CD14-positive monocyte (primary cell): ENCODE measurements at regions not wholly inside any gene's neighbourhood (a gene's known extent, or its start where the extent isn't known, plus 50 kb on each side); places are given as distances from the start of the nearest gene placed in this dataset.

Experiments used
- DNase-seq, 3 donors: peaks; one replicate each; pipeline ENCODE4 v3.0.0-alpha.2; 2011 to 2022
- H2AFZ ChIP-seq: 2 replicates; pipeline ENCODE4 v1.6.0; 2012; ENCODE audit warnings: mild to moderate bottlenecking, low read depth, low read length, inconsistent platforms; ENCODE audit not compliant: insufficient read depth, poor library complexity, severe bottlenecking
- H3K27ac ChIP-seq, 2 donors: 1 replicate in 1 of 2; 2 replicates in 1 of 2; pipeline ENCODE4 v1.5.1; 2012 to 2013; ENCODE audit warnings: low read length in 2 of 2, control low read depth in 1 of 2, inconsistent platforms in 1 of 2, low read depth in 1 of 2, mild to moderate bottlenecking in 1 of 2
- H3K27me3 ChIP-seq, 2 donors: one replicate each; pipeline versions ENCODE4 v1.6.0 to v1.6.1; 2011 to 2013; ENCODE audit warnings: low read length in 2 of 2; ENCODE audit not compliant: control insufficient read depth in 2 of 2, insufficient read depth in 2 of 2
- H3K36me3 ChIP-seq, 2 donors: replicated peaks in 1 of 2; 1 replicate in 1 of 2; 2 replicates in 1 of 2; pipeline versions ENCODE4 v1.5.1 to v1.6.1; 2012 to 2013; ENCODE audit warnings: low read length in 2 of 2, control low read depth in 1 of 2, inconsistent platforms in 1 of 2, mild to moderate bottlenecking in 1 of 2; ENCODE audit not compliant: insufficient read depth in 2 of 2, control insufficient read depth in 1 of 2
- H3K4me1 ChIP-seq, 2 donors: 1 replicate in 1 of 2; 2 replicates in 1 of 2; pipeline versions ENCODE4 v1.5.1 to v1.6.1; 2012 to 2013; ENCODE audit warnings: low read length in 2 of 2, control low read depth in 1 of 2, inconsistent platforms in 1 of 2, mild to moderate bottlenecking in 1 of 2, moderate library complexity in 1 of 2; ENCODE audit not compliant: insufficient read depth in 2 of 2, control insufficient read depth in 1 of 2
- H3K4me2 ChIP-seq: replicated peaks from 2 replicates; pipeline ENCODE3; 2012; ENCODE audit warnings: low read length, moderate library complexity, mild to moderate bottlenecking; ENCODE audit not compliant: poor library complexity, severe bottlenecking; ENCODE audit errors: extremely low read depth
- H3K4me3 ChIP-seq, 3 experiments: fragments of 200-600 bp in 1 of 3; sonication (generic) in 1 of 3; replicated peaks in 1 of 3; 1 replicate in 2 of 3; 2 replicates in 1 of 3; pipeline ENCODE4 v1.5.1; 2011 to 2013; ENCODE audit warnings: low read length in 3 of 3, mild to moderate bottlenecking in 3 of 3, control low read depth in 2 of 3, low read depth in 2 of 3, inconsistent platforms in 1 of 3, moderate library complexity in 1 of 3
- H3K79me2 ChIP-seq: 2 replicates; pipeline ENCODE4 v1.6.0; 2012; ENCODE audit warnings: mild to moderate bottlenecking, control low read depth, inconsistent platforms, low read length, moderate library complexity; ENCODE audit not compliant: insufficient read depth
- H3K9ac ChIP-seq: 2 replicates; pipeline ENCODE4 v1.6.0; 2017; ENCODE audit warnings: low read length, mild to moderate bottlenecking; ENCODE audit not compliant: insufficient read depth, poor library complexity, severe bottlenecking
- H3K9me3 ChIP-seq, 2 donors: replicated peaks in 1 of 2; 1 replicate in 1 of 2; 2 replicates in 1 of 2; pipeline versions ENCODE4 v1.5.1 to v1.6.1; 2012 to 2013; ENCODE audit warnings: low read length in 2 of 2, control low read depth in 1 of 2; ENCODE audit not compliant: control insufficient read depth in 1 of 2, insufficient read depth in 1 of 2
- H4K20me1 ChIP-seq: 2 replicates; pipeline ENCODE4 v1.6.0; 2012; ENCODE audit warnings: mild to moderate bottlenecking, low read length, control low read depth, moderate library complexity; ENCODE audit not compliant: insufficient read depth
- H3K27ac Mint-ChIP-seq, 7 donors: one replicate each; pipeline ENCODE4 v1.8.0; 2020; ENCODE audit warnings: mild to moderate bottlenecking in 7 of 7, mixed read lengths in 7 of 7, moderate library complexity in 6 of 7, inconsistent platforms in 2 of 7
- H3K27me3 Mint-ChIP-seq, 3 donors: one replicate each; pipeline ENCODE4 v1.8.0; 2021 to 2022; ENCODE audit warnings: low read depth in 3 of 3, mild to moderate bottlenecking in 3 of 3, mixed read lengths in 3 of 3, moderate library complexity in 3 of 3, inconsistent platforms in 1 of 3
- H3K36me3 Mint-ChIP-seq, 2 donors: one replicate each; pipeline ENCODE4 v1.8.0; 2020; ENCODE audit warnings: mixed read lengths in 2 of 2, inconsistent platforms in 1 of 2, mild to moderate bottlenecking in 1 of 2
- H3K4me1 Mint-ChIP-seq: one replicate; pipeline ENCODE4 v1.8.0; 2020; ENCODE audit warnings: mild to moderate bottlenecking, mixed read lengths
- H3K4me3 Mint-ChIP-seq, 2 donors: one replicate each; pipeline ENCODE4 v1.8.0; 2020; ENCODE audit warnings: mild to moderate bottlenecking in 2 of 2, mixed read lengths in 2 of 2, moderate library complexity in 1 of 2
- H3K9me3 Mint-ChIP-seq, 7 donors: one replicate each; pipeline ENCODE4 v1.8.0; 2020 to 2022; ENCODE audit warnings: mixed read lengths in 7 of 7, mild to moderate bottlenecking in 6 of 7, moderate library complexity in 6 of 7, inconsistent platforms in 2 of 7
- WGBS: methylation state at CpG from one replicate; pipeline ENCODE4 v1.1.5; 2013; ENCODE audit warnings: missing lambda C conversion rate; ENCODE audit not compliant: insufficient coverage; 5-methylcytosine and 5-hydroxymethylcytosine counted together
- intact Hi-C, 2 donors: fragments of 100-400 bp; cut with micrococcal nuclease; formaldehyde crosslinking; loops; one replicate each; pipeline versions ENCODE4 v1.15.0 to v1.15.1; 2023
- TF ChIP-seq, protein P1 (sequence below): fragments of 200-600 bp; IDR thresholded peaks from one replicate; pipeline ENCODE4 v1.8.0; 2022; ENCODE audit warnings: antibody characterized with exemption, mild to moderate bottlenecking

DNA sequence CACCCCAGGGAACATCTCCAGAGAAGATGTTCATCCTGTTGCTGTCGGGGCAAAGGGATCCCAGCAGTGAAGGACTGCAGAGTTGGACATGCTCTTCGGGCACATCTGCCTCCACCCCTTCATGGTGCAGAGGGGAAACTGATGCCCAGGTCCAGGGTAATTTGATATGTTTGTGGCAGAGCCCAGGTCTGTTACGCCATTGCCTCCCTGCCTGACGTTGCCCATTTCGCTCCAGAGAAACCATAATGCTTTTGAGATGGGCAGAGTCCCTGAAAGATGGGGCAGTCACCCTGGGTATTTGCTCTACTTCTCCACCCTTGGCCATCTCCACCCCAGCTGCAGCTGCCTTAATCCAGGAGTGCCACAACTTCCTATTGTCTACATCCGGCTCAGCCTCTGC lies 290.4 kb upstream of the POU3F1 start:
- no peak overlapping the region for H3K4me2 ChIP-seq
- 100% methylated on average over 2 of the region's 6 CpGs for WGBS
- peaks cover 13 to 14% of the 10 kb centered on the region in 2 donors for H3K4me1 ChIP-seq

DNA sequence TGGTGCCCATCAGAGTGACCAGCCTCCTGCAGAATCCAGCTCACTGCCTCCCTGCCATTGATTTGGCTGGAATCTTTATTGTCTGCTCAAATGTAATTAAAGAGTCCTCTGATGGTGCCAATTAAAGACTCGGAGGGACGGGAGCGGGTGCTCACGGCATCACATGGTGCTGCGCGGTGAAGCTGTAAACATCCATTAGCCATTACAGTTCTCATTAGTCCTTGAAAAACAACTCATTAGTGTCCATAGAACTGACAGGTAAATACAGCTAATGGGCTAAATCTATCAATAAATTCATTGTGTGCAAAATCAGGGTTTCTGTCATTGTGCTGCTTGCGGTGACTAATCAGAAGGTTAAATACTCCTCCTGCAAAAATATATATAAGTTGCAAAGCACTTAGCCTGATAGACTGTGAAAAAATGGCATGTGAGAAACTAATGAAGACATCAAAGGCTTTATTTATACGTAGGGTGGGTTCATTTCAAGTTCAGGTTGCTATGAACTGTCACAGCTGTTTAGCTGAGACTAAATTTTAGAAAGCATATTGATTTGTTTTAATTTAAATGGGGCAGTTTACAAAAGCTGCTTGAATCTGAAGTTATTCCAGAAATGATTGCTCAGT lies 289.8 kb upstream of the POU3F1 start:
- Histone ChIP-seq H3K4me1 (peaks cover 13 to 14% of the 10 kb centered on the region in 2 donors), H3K4me2 (no peak overlapping the region), H4K20me1 (no peaks in the 10 kb centered on the region), H3K79me2 (no peaks in the 10 kb centered on the region), H3K9me3 (no peaks in the 10 kb centered on the region), H2AFZ (no peak overlapping the region), H3K36me3 (no peaks in the 10 kb centered on the region), H3K27me3 (peaks cover 0 to 4% of the 10 kb centered on the region in 2 donors), H3K9ac (no peak overlapping the region), H3K4me3 (no peak overlapping the region), H3K27ac (no peak overlapping the region)
- no peak for DNase-seq
- no peaks in the 10 kb centered on the region for H3K36me3 Mint-ChIP-seq
- TF ChIP-seq, protein P1, sequence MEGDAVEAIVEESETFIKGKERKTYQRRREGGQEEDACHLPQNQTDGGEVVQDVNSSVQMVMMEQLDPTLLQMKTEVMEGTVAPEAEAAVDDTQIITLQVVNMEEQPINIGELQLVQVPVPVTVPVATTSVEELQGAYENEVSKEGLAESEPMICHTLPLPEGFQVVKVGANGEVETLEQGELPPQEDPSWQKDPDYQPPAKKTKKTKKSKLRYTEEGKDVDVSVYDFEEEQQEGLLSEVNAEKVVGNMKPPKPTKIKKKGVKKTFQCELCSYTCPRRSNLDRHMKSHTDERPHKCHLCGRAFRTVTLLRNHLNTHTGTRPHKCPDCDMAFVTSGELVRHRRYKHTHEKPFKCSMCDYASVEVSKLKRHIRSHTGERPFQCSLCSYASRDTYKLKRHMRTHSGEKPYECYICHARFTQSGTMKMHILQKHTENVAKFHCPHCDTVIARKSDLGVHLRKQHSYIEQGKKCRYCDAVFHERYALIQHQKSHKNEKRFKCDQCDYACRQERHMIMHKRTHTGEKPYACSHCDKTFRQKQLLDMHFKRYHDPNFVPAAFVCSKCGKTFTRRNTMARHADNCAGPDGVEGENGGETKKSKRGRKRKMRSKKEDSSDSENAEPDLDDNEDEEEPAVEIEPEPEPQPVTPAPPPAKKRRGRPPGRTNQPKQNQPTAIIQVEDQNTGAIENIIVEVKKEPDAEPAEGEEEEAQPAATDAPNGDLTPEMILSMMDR = no peak
- intact Hi-C loops = no loop called here
- H3K27ac Mint-ChIP-seq = no peak overlapping the region
- H3K9me3 Mint-ChIP-seq = peaks cover 0 to 3% (median 0%) of the 10 kb centered on the region in 7 donors
- no peak overlapping the region for H3K4me3 Mint-ChIP-seq
- H3K27me3 Mint-ChIP-seq = peaks cover 7 to 13% (median 9%) of the 10 kb centered on the region in 3 donors
- 96% methylated on average over 7 of the region's 8 CpGs for WGBS
- peaks cover 13% of the 10 kb centered on the region for H3K4me1 Mint-ChIP-seq

More for the DNA sequence above, 290.4 kb upstream of the POU3F1 start:
- H3K79me2 ChIP-seq = no peaks in the 10 kb centered on the region
- no peak overlapping the region for H3K4me3 Mint-ChIP-seq
- no peak overlapping the region for H3K4me3 ChIP-seq
- no peaks in the 10 kb centered on the region for H3K9me3 ChIP-seq
- DNase-seq = no peak
- TF ChIP-seq, protein P1 = no peak
- no peaks in the 10 kb centered on the region for H3K36me3 Mint-ChIP-seq
- H3K27ac ChIP-seq = no peak overlapping the region
- H3K27me3 ChIP-seq = no peaks in the 10 kb centered on the region
- H4K20me1 ChIP-seq = no peaks in the 10 kb centered on the region
- no peaks in the 10 kb centered on the region for H3K36me3 ChIP-seq
- H3K9ac ChIP-seq = no peak overlapping the region
- peaks cover 7 to 13% (median 9%) of the 10 kb centered on the region in 3 donors for H3K27me3 Mint-ChIP-seq
- H3K4me1 Mint-ChIP-seq = peaks cover 13% of the 10 kb centered on the region
- intact Hi-C loops = no loop called here
- H3K27ac Mint-ChIP-seq = no peak overlapping the region
- H3K9me3 Mint-ChIP-seq = peaks cover 0 to 3% (median 0%) of the 10 kb centered on the region in 7 donors
- H2AFZ ChIP-seq = no peak overlapping the region
